Heart left ventricle (tissue), 13 donors: ENCODE measurements at regions not wholly inside any gene's neighbourhood (a gene's known extent, or its start where the extent isn't known, plus 50 kb on each side); places are given as distances from the start of the nearest gene placed in this dataset.

Experiments used
- POLR2A ChIP-seq, 2 donors: fragments of 450-650 bp; IDR thresholded peaks; one replicate each; pipeline ENCODE4 v1.6.1; 2017; ENCODE audit warnings: antibody characterized with exemption in 2 of 2, mild to moderate bottlenecking in 2 of 2, moderate library complexity in 2 of 2
- TF ChIP-seq, protein P1 (sequence below), 12 donors: fragments of 200-600 bp; sonication (generic) in 4 of 12; IDR thresholded peaks; one replicate each; pipeline versions ENCODE4 v1.5.0 to v1.8.0; 2018 to 2022; ENCODE audit warnings: antibody characterized with exemption in 12 of 12, mild to moderate bottlenecking in 5 of 12
- donor health status: ischemic (EF 13 %, LVEDD 7.1; RV severe dilation, severe dysfunction).
- donor health status: DM: no; HTN: yes; CAD: no.
- donor health status: DM: no; HTN: no; CAD: no.
- donor health status: ischemic (EF 25% LVEDD 6.9; RV normal size, moderate dysfunction).
- donor health status: ischemic (EF 25% LVEDD 5.7; RV mildly dilated, moderate dysfunction).
- donor health status: ischemic (EF 35%, LVEDD 5.7; RV mildly dilated, moderate dysfunction).
- donor health status: nonischemic (EF 11% LVEDD 7.7; RV severe dilation, severe dysfunction).
- donor health status: DM: yes; HTN: yes; CAD: no.
- donor health status: PGD.
- donor health status: ischemic (EF 29% LVEDD 5.4; RV normal size, mild dysfunction).
- donor health status: nonischemic (EF 23%, LVEDD 6.1; RV moderate dilation, normal function).

GRCh38 chr2:39587641-39588040 lies 78.1 kb upstream of the TMEM178A start:
- TF ChIP-seq POLR2A (IDR thresholded peaks at IDR 0.05): no peak
- TF ChIP-seq, protein P1, sequence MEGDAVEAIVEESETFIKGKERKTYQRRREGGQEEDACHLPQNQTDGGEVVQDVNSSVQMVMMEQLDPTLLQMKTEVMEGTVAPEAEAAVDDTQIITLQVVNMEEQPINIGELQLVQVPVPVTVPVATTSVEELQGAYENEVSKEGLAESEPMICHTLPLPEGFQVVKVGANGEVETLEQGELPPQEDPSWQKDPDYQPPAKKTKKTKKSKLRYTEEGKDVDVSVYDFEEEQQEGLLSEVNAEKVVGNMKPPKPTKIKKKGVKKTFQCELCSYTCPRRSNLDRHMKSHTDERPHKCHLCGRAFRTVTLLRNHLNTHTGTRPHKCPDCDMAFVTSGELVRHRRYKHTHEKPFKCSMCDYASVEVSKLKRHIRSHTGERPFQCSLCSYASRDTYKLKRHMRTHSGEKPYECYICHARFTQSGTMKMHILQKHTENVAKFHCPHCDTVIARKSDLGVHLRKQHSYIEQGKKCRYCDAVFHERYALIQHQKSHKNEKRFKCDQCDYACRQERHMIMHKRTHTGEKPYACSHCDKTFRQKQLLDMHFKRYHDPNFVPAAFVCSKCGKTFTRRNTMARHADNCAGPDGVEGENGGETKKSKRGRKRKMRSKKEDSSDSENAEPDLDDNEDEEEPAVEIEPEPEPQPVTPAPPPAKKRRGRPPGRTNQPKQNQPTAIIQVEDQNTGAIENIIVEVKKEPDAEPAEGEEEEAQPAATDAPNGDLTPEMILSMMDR (IDR thresholded peaks at IDR 0.05): no peak
